GM23338 (cell line): ENCODE measurements at regions not wholly inside any gene's neighbourhood (a gene's known extent, or its start where the extent isn't known, plus 50 kb on each side); places are given as distances from the start of the nearest gene placed in this dataset.

Source experiments
- ATAC-seq: fragments of 200-7000 bp; cut with Tn5 transposase; 3 replicates; pipeline ENCODE4 v1.9.1; 2020
- DNase-seq: peaks from one replicate; pipeline ENCODE4 v3.0.0-alpha.2; 2015; ENCODE audit warnings: low spot score
- H2AFZ ChIP-seq: fragments of 200-600 bp; sonication (generic); 2 replicates; pipeline ENCODE4 v1.8.0; 2016; ENCODE audit warnings: antibody characterized with exemption, mild to moderate bottlenecking, moderate library complexity
- H3F3A ChIP-seq: fragments of 200-600 bp; sonication (generic); replicated peaks from 2 replicates; pipeline ENCODE4 v1.8.0; 2017; ENCODE audit warnings: antibody characterized with exemption, mixed run types, low read depth
- H3K27ac ChIP-seq: fragments of 200-600 bp; sonication (generic); 2 replicates; pipeline ENCODE4 v1.6.1; 2016; ENCODE audit warnings: low read depth
- H3K27me3 ChIP-seq: fragments of 200-600 bp; sonication (generic); 2 replicates; pipeline ENCODE4 v1.8.0; 2016; ENCODE audit warnings: mild to moderate bottlenecking, mixed run types, moderate library complexity; ENCODE audit not compliant: insufficient read depth
- H3K36me3 ChIP-seq: fragments of 200-600 bp; sonication (generic); 2 replicates; pipeline ENCODE4 v1.8.0; 2016; ENCODE audit warnings: mild to moderate bottlenecking; ENCODE audit not compliant: insufficient read depth
- H3K4me1 ChIP-seq: fragments of 200-600 bp; sonication (generic); 2 replicates; pipeline ENCODE4 v1.8.0; 2016; ENCODE audit warnings: mild to moderate bottlenecking, moderate library complexity; ENCODE audit not compliant: insufficient read depth
- H3K4me2 ChIP-seq: fragments of 200-600 bp; sonication (generic); 2 replicates; pipeline ENCODE4 v1.7.1; 2017; ENCODE audit warnings: mixed run types
- H3K4me3 ChIP-seq: fragments of 200-600 bp; sonication (generic); 2 replicates; pipeline ENCODE4 v1.6.1; 2016; ENCODE audit warnings: mixed run types
- H3K79me2 ChIP-seq: fragments of 200-600 bp; sonication (generic); replicated peaks from 2 replicates; pipeline ENCODE4 v1.8.0; 2017; ENCODE audit warnings: mild to moderate bottlenecking; ENCODE audit not compliant: insufficient read depth
- H3K9me2 ChIP-seq: fragments of 200-600 bp; sonication (generic); 2 replicates; pipeline ENCODE4 v1.8.0; 2017; ENCODE audit not compliant: insufficient read depth
- H4K20me1 ChIP-seq: fragments of 200-600 bp; sonication (generic); replicated peaks from 2 replicates; pipeline ENCODE4 v1.8.0; 2017; ENCODE audit warnings: mild to moderate bottlenecking; ENCODE audit not compliant: insufficient read depth
- H3K27ac Mint-ChIP-seq: 2 replicates; pipeline ENCODE4 v1.8.0; 2020; ENCODE audit warnings: inconsistent platforms, mild to moderate bottlenecking, moderate library complexity, mixed read lengths
- H3K27me3 Mint-ChIP-seq: 3 replicates; pipeline ENCODE4 v1.8.0; 2022; ENCODE audit warnings: low read depth, mild to moderate bottlenecking, moderate library complexity, mixed read lengths, inconsistent platforms; ENCODE audit not compliant: insufficient read depth, poor library complexity
- H3K36me3 Mint-ChIP-seq: 3 replicates; pipeline ENCODE4 v1.8.0; 2021; ENCODE audit warnings: low read depth, mild to moderate bottlenecking, inconsistent platforms, moderate library complexity, mixed read lengths
- H3K4me1 Mint-ChIP-seq: 3 replicates; pipeline ENCODE4 v1.8.0; 2020; ENCODE audit warnings: mild to moderate bottlenecking, inconsistent platforms, mixed read lengths
- H3K4me3 Mint-ChIP-seq: 3 replicates; pipeline ENCODE4 v1.8.0; 2021; ENCODE audit warnings: moderate library complexity, mild to moderate bottlenecking, inconsistent platforms, mixed read lengths
- H3K9me3 Mint-ChIP-seq: 3 replicates; pipeline ENCODE4 v1.8.0; 2020; ENCODE audit warnings: moderate library complexity, mild to moderate bottlenecking, inconsistent platforms, mixed read lengths
- CREB1 ChIP-seq: fragments of 250-450 bp; sonication (Bioruptor Pico); IDR thresholded peaks from 2 replicates; pipeline ENCODE4 v1.5.0; 2020; ENCODE audit warnings: low read depth, mild to moderate bottlenecking, moderate library complexity
- EZH2 ChIP-seq: fragments of 200-600 bp; sonication (generic); IDR thresholded peaks from one replicate; pipeline ENCODE4 v1.8.0; 2017; ENCODE audit warnings: antibody characterized with exemption, mild to moderate bottlenecking, low read depth; ENCODE audit not compliant: unreplicated experiment
- EZH2phosphoT487 ChIP-seq: fragments of 200-600 bp; sonication (generic); IDR thresholded peaks from one replicate; pipeline ENCODE4 v1.8.1; 2018; ENCODE audit warnings: antibody characterized with exemption; ENCODE audit not compliant: unreplicated experiment
- JUNB ChIP-seq: IDR thresholded peaks from one replicate; pipeline ENCODE4 v1.6.1; 2016; ENCODE audit warnings: antibody characterized with exemption; ENCODE audit not compliant: unreplicated experiment
- NANOG ChIP-seq: IDR thresholded peaks from 2 replicates; pipeline ENCODE4 v1.6.1; 2016; ENCODE audit warnings: antibody characterized with exemption, borderline replicate concordance
- POLR2AphosphoS5 ChIP-seq: IDR thresholded peaks from 2 replicates; pipeline ENCODE4 v1.6.1; 2016; ENCODE audit warnings: antibody characterized with exemption, low read depth
- REST ChIP-seq: IDR thresholded peaks from one replicate; pipeline ENCODE4 v1.6.1; 2018; ENCODE audit warnings: antibody characterized with exemption; ENCODE audit not compliant: unreplicated experiment
- STAT1 ChIP-seq: IDR thresholded peaks from one replicate; pipeline ENCODE4 v1.6.1; 2016; ENCODE audit warnings: antibody characterized with exemption; ENCODE audit not compliant: unreplicated experiment
- ZNF114 ChIP-seq: fragments of 250-450 bp; sonication (Bioruptor Pico); IDR thresholded peaks from 2 replicates; pipeline ENCODE4 v1.5.0; 2020; ENCODE audit warnings: mild to moderate bottlenecking, moderate library complexity
- ZNF331 ChIP-seq: fragments of 250-450 bp; sonication (Bioruptor Pico); IDR thresholded peaks from 2 replicates; pipeline ENCODE4 v1.5.0; 2020; ENCODE audit warnings: low read depth, mild to moderate bottlenecking, moderate library complexity
- ZNF462 ChIP-seq: fragments of 250-450 bp; sonication (Bioruptor Pico); IDR thresholded peaks from 2 replicates; pipeline ENCODE4 v1.5.0; 2020; ENCODE audit warnings: mild to moderate bottlenecking, moderate library complexity
- TF ChIP-seq, protein P1 (sequence below): IDR thresholded peaks from 2 replicates; pipeline ENCODE4 v1.6.1; 2016; ENCODE audit warnings: antibody characterized with exemption
- TF ChIP-seq, protein P2 (sequence below), 2 experiments: fragments of 200-600 bp in 1 of 2; sonication (generic) in 1 of 2; conservative IDR thresholded peaks; 2 replicates each; pipeline versions ENCODE4 v1.5.1 to v1.6.1; 2016 to 2017; ENCODE audit warnings: antibody characterized with exemption in 2 of 2, low read depth in 2 of 2, mild to moderate bottlenecking in 2 of 2, moderate library complexity in 1 of 2

DNA sequence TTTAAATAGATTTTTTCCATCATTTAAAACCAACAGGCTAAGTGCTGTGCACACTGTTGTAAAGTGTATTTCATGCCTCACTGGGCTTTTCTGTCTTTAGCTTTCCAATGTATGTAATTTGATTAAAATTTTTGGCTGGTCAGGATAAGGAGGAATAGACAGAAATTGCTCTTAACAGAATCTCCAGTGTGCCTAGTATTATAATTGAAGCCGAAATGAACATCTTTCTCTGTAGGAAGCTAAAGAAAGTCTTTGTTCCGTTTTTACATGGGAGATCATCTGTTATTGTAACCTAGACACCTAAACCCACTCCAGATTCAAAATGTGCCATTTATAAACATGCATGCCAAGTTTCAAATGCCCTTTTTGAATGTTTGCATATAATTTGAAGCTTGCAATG, 54.5 kb upstream of the SMIM15 start:
- H3K4me3 ChIP-seq = no peak overlapping the region
- no peaks in the 10 kb centered on the region for H3K36me3 ChIP-seq
- Mint-ChIP-seq H3K27ac (no peak overlapping the region), H3K36me3 (no peaks in the 10 kb centered on the region), H3K9me3 (no peaks in the 10 kb centered on the region), H3K4me3 (no peak overlapping the region), H3K27me3 (no peaks in the 10 kb centered on the region), H3K4me1 (no peaks in the 10 kb centered on the region)
- ATAC-seq (no peak), DNase-seq (no peak)
- H2AFZ ChIP-seq = no peak overlapping the region
- TF ChIP-seq JUNB = no peak
- TF ChIP-seq, protein P1, sequence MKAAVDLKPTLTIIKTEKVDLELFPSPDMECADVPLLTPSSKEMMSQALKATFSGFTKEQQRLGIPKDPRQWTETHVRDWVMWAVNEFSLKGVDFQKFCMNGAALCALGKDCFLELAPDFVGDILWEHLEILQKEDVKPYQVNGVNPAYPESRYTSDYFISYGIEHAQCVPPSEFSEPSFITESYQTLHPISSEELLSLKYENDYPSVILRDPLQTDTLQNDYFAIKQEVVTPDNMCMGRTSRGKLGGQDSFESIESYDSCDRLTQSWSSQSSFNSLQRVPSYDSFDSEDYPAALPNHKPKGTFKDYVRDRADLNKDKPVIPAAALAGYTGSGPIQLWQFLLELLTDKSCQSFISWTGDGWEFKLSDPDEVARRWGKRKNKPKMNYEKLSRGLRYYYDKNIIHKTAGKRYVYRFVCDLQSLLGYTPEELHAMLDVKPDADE = no peak
- no peak for TF ChIP-seq STAT1
- TF ChIP-seq ZNF331 (CRISPR knock-in tag) = no peak
- no peak for TF ChIP-seq ZNF114 (CRISPR knock-in tag)
- no peak for TF ChIP-seq EZH2phosphoT487
- no peak for TF ChIP-seq EZH2
- TF ChIP-seq POLR2AphosphoS5 = no peak
- no peak for TF ChIP-seq NANOG
- TF ChIP-seq, protein P2, sequence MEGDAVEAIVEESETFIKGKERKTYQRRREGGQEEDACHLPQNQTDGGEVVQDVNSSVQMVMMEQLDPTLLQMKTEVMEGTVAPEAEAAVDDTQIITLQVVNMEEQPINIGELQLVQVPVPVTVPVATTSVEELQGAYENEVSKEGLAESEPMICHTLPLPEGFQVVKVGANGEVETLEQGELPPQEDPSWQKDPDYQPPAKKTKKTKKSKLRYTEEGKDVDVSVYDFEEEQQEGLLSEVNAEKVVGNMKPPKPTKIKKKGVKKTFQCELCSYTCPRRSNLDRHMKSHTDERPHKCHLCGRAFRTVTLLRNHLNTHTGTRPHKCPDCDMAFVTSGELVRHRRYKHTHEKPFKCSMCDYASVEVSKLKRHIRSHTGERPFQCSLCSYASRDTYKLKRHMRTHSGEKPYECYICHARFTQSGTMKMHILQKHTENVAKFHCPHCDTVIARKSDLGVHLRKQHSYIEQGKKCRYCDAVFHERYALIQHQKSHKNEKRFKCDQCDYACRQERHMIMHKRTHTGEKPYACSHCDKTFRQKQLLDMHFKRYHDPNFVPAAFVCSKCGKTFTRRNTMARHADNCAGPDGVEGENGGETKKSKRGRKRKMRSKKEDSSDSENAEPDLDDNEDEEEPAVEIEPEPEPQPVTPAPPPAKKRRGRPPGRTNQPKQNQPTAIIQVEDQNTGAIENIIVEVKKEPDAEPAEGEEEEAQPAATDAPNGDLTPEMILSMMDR (conservative IDR thresholded peaks at IDR 0.05; ENCODE audit: low read depth in 2 of 2) = no peak
- no peak for TF ChIP-seq CREB1 (CRISPR knock-in tag)
- TF ChIP-seq ZNF462 (CRISPR knock-in tag) = no peak
- no peak for TF ChIP-seq REST
- H3K4me1 ChIP-seq = no peaks in the 10 kb centered on the region
- H3K27me3 ChIP-seq = no peaks in the 10 kb centered on the region
- no peaks in the 10 kb centered on the region for H4K20me1 ChIP-seq
- H3K9me2 ChIP-seq = peaks cover 11% of the 10 kb centered on the region
- no peaks in the 10 kb centered on the region for H3K79me2 ChIP-seq
- H3K4me2 ChIP-seq = no peak overlapping the region
- no peak overlapping the region for H3K27ac ChIP-seq
- no peaks in the 10 kb centered on the region for H3F3A ChIP-seq
